Stimulated activated CD8-positive, alpha-beta memory T cell treated with anti-CD3 and anti-CD28 coated beads, Interleukin-2, amount 100 ng/mL, for 48 hours (primary cell): ENCODE measurements at regions not wholly inside any gene's neighbourhood (a gene's known extent, or its start where the extent isn't known, plus 50 kb on each side); places are given as distances from the start of the nearest gene placed in this dataset.

Experiments
- DNase-seq, 2 donors: peaks; one replicate each; pipeline ENCODE4 v3.0.0-alpha.2; 2020; ENCODE audit warnings: low read depth in 2 of 2

DNA sequence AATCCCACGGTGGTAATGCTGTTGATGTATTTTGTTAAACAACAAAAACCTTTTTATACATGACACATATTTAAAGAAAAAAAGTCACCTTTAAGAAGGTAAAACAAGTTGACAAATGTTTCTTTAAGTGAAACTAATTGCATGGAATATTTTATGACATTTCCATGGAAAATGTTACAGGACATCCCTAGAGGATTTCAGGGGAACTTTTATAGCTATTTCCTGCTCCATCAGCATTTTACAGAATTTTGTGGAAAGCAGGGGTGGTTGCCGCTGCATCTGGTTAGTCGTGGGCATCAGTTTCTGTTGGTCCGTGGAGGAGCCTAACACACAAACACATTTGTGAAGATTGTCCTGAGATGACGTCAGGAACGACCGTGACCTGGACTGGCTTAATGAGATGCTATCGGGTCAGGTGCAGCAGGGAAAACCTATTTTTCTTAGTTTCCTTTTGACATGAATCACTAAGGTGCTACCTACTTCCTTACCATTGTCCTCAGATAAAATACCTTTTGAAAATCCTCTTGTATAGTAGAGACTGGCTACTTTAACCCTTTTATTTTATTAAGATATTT, 305.1 kb downstream of the MAP2K6 start:
- no peak for DNase-seq

DNA sequence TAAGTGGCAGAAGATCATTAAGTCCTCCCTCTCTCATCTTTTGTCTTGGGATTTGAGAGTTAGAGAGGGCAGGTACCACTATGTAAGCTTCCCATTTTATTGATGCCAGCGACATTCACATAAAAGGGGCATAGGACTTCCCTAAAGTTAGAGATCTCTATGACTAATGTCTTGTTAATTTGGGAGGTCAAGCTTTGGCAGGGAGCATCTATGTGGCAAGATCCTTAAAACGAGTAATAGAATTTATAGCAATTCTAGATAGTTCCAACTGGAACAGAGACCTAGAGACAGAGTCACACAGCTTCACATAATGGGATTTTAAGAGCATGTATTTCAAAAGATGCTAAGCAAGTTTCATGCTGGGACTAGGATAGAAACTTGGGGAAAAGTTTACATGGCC, 308.0 kb downstream of the MAP2K6 start:
- no peak for DNase-seq

DNA sequence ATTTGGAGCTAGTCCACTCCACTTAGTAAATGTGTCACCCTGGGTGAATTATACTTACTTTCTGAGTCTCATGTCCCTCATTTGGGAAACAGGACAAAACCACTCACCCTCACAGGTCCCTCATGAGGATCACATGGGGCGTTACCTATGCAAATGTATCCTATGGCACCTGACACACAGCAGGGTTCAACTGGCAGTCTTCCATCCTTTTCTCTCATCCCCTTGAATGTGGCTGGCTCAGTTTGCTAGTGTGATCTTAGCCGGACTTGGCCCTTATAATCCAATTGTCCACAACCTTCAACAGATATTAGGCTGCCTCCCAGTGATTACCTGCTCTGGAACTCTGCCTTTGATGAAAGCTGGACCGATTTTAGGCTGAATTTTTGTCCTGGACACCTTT, 308.8 kb downstream of the MAP2K6 start:
- DNase-seq: no peak

DNA sequence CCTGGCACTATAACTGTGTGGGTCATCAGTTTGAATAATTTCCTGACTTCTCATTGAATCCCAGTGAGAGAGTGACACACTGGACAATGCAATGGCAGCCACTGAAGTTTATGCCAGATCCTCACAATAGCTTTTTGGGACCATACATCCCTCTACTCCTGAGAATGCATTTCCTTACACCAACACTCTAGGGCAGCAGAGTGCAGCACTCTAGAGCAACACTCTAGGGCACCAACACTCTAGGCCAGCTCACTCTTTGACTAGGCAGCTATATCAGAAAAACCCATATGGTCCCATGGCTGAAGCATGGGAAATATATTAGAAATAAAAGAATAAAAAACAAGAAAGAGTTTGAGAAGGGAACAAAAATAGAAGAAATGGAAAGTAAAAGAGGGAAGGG, 309.2 kb downstream of the MAP2K6 start:
- no peak for DNase-seq

DNA sequence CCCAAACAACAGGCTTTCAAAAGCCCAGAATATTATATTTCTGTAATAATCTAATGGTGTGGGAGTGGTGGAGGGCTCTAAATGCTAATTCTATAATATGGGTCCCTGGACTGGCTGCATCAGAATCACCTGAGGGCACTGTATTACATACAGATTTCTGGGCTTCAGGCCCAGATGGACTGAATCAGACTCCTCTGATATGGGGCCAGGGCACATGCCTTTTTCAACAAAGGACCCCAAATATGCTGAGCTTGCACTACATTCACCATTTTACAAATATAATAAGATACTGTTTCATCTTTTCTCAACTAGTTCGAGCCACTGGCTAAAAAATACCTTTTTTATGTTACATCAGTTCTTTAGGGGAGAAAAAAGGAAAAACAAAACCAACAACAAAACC, 309.7 kb downstream of the MAP2K6 start:
- DNase-seq: no peak

DNA sequence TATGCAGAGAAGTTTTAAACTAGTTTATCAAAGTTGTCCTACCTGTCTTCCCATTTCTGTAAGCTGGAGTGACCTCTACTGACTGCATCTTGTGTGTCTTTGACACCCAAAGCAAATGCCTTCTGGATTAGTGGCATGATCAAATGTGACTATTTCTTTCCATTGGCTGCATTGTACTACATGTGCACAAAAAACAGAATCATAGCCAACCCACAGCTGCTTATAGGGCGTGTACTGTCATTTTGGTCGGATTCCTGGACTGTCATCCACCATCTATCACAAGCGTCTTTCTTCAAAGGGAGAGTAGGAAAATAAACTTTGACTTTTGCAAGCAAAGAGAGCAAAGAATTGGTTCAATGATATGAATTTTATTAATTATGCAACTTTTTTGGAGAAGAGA, 310.6 kb downstream of the MAP2K6 start:
- no peak for DNase-seq

DNA sequence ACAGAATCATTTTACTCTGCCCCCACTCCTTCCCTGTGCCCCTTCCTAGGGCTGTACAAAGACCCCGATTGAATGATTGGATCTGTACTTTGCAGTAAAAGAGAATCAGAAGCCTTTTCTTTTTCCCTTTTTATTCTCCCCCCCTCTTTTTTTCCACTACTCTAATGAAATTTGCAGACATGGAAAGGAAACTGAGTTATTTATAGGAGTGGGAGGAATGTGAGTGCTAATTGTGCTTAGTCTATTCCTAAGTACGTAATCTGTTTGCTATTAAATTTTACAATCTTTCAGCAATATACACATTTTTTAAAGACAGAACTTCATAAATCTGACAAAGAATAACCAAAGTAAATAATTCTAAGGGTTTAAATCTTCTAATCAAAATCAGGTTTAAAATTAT, 314.3 kb downstream of the MAP2K6 start:
- no peak for DNase-seq

DNA sequence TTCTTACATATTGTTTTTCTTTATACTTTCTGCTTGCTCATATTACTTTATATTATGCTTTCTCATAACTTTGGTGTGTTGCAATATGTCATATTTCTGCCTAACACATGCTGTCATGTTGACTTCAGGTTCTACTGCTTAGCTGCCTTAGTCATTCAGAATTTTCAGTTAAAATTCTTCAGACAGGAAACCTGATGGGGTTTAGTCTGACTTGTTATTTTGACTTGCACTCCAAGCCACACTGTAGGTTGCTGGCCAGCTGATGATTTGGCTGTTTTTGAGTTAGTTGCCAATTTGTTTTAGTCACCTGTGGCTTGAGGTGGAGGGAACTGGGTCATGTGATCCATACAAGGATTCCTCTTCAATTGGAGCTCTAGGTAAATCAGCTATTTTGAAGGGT, 315.4 kb downstream of the MAP2K6 start:
- no peak for DNase-seq

DNA sequence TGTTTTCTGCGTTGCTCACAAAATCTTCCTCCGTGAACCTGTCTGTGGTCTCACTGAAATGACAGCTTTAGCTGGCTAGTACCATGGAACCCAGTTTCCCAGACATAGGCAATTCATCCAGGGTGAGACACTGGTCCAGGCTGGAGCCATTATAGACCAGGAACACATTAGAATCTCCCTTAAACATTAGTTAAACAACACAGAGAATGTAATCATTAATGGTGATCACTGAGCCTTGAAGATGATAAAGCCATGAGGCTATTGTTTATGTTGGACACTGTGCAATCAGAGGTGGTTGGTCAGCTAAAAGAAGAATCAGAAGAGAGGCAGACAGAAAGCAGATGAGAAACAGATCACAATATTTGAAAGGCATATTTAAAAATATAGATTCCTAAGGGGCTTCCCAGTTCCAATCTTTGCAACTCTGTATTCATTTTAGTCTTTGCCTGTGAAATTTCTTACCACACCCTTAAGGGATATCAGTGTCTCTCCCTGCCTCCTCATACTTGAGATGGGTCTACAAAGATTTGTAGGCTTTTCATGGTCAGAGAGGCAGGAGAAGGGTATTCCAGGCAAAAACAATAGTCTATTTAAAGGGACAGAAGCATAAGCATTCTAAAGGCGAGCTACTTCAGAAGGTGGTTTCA, 317.9 kb downstream of the MAP2K6 start:
- DNase-seq: no peak

DNA sequence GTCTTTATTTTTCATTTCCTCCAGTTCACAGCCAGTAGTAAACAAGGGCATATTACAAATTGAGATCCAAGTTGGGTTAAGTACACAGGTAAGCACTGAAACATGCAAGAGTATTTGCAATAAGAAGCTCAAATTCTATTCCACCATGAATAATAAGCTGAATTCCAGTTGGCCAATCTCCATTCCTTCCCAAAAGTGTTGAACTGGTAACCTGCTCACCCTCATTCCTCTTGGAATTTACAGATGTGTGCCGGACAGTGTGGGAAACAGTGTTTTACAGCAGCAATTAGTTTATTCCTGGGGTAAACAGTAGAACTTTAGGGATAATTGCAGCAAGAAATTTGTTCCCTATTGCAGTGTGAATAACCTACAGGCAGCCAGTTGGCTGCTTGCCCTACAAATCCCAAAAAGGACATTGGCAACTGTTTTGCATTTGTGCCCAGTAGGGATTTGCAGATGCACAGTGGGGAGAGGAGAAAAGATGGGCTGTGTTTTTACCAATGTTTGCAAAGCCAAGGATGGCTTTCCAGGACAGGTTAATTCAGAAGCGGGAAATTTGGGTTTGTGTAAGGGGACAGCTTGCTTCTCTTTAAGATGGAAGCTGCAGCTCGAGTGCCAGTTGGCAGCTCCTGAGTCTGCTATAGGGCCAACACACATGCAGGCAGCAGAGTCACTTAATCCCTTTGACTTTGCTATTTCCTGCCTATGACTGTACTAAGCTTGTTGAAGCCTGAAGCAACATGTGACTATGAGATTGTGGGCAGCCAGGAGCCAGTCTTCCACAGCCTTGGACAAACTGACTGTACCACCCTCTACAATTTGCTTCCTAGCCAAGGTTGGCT, 318.9 kb downstream of the MAP2K6 start:
- no peak for DNase-seq

DNA sequence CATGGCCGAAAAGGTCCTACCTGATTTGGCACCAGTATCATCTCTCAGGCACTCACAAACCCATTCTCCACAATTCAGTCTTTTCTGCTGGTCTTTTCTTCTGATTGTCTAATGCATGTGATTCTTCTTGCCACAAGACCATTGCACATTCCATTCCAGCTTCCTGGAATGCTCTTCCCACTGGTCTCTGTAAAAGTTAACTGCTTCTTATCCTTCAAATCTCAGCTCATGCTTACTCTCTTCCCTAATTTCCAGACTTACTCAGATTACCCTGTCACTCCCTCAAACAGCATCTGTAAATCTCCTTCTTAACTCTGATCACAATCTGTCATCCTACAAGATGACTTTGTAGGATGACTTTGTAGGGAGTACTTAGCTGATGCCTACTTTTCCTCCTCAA, 320.2 kb downstream of the MAP2K6 start:
- no peak for DNase-seq

DNA sequence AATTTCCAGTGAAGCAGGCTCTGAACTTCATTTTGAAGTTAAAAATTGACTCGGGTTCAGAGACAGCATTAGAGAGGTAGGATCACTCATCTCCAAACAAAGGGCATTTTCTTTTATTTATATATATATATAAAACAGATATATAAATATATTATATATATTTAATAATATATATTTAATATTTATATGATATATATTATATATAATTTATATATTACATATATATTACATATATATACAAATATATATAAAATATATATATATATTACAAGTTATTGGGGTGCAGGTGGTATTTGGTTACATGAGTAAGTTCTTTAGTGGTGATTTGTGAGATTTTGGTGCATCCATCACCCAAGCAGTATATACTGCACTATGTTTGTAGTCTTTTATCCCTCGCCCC, 320.8 kb downstream of the MAP2K6 start:
- no peak for DNase-seq

DNA sequence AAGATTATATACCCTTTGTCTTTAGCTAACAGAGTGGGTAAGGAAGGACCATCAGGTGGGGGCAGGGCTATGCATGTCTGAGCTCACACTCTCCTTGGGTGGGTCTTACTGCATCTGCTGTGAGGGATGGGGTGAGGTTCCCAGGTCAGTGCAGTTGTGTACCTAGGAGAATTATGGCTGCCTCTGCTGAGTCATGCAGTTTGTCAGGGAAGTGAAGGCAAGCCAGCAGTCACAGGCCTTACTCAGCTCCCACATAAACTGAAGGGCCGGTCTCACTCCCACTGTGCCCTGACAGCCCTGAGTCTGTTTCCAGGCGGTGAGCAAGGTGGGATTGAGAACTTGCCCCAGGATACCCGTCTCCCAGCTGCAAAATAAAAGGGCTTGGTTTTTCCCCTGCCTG, 328.6 kb downstream of the MAP2K6 start:
- DNase-seq: no peak

DNA sequence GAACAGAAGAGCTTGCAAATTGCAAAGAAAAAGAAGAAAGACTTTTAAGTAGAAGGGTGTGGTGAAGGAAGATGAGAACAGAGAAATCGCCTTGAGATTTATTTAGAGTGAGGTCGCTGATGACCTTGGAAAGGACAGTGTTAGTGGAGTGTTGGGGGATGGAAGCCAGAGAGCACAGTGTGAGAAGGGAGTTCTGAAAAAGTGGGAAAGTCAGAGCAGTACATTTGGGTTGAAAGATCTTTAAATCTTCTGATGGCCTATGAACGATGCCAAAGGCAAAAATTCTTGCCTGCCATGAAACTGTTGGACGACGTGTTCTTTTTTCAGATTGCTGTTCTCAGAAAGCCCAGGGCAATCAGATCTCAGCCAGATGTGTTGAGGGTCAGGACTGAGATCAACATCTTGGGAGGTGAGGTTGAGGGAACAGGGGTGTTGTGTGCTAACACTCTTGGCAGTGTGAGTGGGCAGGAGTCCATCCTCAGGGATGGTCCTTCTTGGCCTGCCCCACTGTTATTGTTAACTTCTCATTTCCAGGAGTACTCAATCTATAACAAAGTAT, 330.1 kb downstream of the MAP2K6 start:
- DNase-seq: no peak

DNA sequence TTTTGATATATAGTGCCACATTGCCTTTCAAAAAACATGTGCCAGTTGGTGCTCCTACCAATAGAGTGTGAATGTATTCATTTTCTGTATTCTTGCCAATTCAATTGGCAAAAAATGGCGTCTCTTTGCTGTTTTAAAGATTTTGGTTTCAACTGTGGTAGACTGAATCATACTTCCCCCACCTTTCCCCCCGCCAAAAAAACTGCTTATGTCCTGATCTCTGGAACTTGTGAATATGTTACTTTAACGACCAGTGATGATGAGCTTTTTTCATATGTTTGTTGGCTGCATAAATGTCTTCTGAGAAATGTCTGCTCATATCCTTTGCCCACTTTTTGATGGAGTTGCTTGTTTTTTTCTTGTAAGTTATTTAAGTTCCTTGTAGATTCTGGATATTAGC, 325.1 kb upstream of the KCNJ16 start:
- DNase-seq: no peak

DNA sequence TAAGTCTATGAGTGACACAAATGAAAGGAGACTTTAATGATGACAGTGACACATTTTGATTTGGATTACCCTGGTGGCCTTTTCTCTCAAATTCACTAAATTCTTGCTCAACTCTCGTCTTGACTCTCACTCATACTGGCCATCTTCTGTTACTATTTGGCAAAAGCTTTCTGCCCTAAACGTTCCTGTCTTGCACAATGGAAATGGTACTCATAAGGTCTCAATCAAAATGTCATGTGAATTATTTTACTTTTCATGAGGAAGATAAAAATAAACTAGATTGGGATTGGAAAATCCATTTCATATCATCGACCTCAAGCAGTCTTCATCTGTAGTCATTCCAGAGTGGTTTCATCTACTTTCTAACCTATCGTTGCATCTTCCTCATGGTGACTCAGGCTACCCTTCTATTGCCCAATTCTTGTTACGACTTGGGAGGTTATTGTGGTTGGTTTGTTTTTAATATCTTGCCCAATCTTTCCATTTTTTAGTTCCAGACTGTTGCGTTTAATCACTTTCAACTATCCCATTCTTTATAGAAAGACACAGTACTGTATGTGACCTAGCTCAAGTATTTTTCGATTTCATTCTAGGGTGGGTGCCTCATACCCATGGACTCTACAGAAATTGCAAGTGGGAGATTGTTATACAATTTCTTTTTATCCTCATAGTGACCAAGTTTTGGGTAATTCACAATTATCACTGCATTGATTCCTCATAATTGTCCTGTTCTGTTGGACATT, 317.2 kb upstream of the KCNJ16 start:
- no peak for DNase-seq

DNA sequence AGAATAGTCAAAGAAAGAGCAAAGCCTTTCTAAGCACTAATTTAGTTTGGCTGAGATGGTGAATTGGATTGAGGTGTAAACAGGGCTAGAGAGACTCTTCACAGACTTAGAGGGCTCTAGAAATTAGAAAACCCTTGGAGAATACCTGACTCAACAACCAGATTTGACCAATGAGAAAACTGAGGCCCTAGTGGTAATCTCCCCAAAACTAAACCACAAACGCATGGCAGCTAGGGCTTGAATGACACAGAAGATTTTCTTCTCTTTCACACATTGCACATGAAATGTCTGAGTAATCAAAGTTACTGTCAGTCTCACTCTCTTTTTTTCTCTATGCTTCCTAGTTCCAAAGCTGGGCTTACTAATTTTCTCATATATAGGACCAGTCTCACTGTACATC, 314.5 kb upstream of the KCNJ16 start:
- DNase-seq: no peak

DNA sequence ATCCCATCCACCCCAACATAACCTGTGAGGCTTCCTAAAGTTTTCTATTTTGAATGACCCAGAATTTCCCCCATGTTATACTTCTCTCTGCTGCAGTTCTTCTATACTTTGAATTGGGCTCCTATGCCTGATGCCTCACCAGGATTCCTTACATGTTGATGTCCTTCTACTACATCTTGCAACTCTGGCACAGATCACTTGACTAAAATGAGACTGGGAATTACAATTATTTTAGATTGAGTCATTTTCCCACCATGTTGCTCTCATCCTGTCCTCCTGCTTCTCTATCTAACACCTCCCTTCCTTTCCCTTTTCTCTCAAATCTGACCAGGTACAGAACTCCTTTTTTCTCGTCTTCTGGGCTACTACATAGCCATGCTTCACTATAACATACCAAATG, 314.0 kb upstream of the KCNJ16 start:
- DNase-seq: no peak

DNA sequence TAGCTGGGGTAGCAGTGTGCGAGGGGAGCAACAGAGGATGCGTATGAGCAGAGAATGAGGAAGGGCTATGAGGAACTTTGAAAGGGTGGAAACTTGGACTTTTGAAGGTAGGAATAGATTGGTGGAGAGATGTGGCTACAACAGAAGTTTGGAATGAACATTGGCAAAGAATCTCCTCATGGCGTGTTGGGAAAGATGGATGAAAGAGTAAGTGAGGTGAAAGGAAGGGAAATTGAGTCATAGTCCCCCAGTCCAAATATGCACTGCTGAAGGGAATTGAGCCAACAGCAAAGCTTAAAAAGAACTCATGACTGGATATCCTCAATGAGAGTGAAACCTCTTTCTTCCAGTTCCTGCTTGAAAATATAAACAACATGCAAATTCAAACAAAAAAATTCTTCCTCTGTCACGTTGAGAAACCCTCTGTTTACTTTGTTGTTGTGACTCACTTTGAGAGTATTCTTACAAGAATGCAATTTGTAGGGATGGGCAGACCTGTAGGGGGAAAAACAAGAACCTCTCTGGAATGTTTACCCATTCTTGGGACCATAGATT, 313.2 kb upstream of the KCNJ16 start:
- no peak for DNase-seq

DNA sequence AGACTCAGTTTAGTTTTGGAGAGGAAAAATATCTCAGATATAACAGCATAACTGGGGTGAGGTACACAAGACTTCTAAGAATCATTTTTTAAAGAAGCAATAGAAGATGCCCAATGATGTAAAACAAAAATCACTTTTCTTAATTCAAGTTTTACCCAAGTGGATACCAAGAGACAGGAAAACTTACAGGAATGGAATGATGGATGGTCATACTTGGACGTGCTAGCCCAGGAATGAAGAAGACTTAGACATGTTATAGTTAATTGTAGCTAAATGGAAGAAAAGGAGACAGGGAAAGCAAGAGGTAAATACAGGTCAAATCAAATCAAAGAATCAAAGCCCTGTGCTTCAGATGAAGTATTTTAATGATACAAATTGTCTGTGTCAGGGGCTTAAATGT, 312.7 kb upstream of the KCNJ16 start:
- no peak for DNase-seq

DNA sequence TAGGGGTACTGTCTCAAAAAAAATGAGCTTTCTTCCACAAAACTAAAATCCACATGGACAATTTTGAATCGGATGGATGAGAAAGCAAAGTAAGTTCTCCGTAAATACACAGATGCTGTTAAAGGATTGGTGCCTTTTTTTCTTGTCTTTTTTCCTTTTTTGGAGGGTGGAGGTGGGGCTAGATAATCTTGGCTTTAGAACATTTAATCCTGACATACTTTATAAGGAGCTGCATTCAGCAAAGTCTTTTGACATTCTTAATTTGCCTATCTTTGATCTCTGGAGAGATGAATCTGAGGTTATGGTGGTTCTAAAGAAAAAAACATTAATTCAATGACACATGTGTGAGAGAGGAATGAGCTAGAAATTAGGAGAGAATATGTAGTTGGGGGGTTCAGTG, 312.3 kb upstream of the KCNJ16 start:
- no peak for DNase-seq

DNA sequence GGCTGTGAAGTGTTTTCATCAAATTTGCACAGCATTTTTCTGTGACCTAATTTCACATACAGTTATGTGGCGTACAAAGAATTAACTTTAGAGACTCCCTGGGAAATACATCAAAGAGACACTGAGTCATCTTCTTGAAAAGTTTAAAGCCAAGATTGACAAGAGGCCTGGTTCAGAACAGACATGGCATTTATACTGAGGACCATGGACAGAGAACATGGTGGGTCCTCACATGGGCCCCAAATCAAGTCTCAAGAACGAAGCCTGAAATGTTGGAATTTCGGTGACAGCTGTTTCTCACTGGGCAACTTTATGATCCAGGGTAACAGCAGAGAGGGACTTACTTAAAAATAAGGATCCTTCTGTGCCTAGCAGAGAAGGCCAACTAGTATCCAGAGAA, 311.5 kb upstream of the KCNJ16 start:
- no peak for DNase-seq
